ENCODE measurements at regions not wholly inside any gene's neighbourhood (a gene's known extent, or its start where the extent isn't known, plus 50 kb on each side); places are given as distances from the start of the nearest gene placed in this dataset.
A peak's percentile ranks its signal among the peaks of the same experiment; 100 is the strongest.
"Not testable (repeated sequence)": the region's sequence is repeated elsewhere in the genome, so short reads cannot be mapped to it uniquely, and the experiment has no call there.

DNA sequence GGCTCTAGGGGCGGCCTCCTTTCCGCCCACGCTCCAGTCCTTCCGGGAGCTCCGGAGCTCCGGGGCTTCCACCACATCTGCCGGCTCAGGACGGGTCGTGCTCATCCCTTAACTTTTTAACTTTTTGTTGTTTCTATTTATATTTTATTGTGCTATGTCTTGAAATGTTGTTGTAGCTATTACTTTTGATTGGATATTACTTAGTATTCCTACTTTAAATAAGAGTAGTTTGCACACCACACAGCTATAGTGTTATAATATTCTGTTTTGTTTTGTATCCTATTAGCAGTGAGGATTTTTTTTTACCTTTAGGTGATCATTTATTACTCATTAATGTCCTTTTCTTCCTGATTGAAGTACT is 1612.9 kb downstream of the SPATA31A7 start:
- peak overlapping the region; percentile 18 to 79 (median 68) for H3K4me3 Mint-ChIP-seq
- H3K27me3 Mint-ChIP-seq, result peaks cover 48 to 64% (median 57%) of the 10 kb centered on the region in 5 donors
- H3K9me3 Mint-ChIP-seq, result peaks cover 0 to 22% (median 9%) of the 10 kb centered on the region in 11 donors
- ATAC-seq; intact Hi-C loops (cut with micrococcal nuclease); H3K9me3 ChIP-seq (ENCODE audit: control insufficient read depth in 2 of 3, low read length in 3 of 3); POLR2A ChIA-PET; H3K27ac ChIP-seq (ENCODE audit: low read depth, low read length); DNase-seq; H3K36me3 ChIP-seq (ENCODE audit: control insufficient read depth in 2 of 3, insufficient read depth in 3 of 3, low read length in 3 of 3); CTCF ChIA-PET: not testable (repeated sequence)
- Histone ChIP-seq H3K4me3 (ENCODE audit: low read length) (peak overlapping the region; percentile 50), H3K4me1 (ENCODE audit: control insufficient read depth in 2 of 2, insufficient read depth in 2 of 2, low read length in 2 of 2) (peaks cover 3 to 14% of the 10 kb centered on the region in 2 donors), H3K27me3 (ENCODE audit: control insufficient read depth in 2 of 2, insufficient read depth in 2 of 2, low read length in 2 of 2) (peaks cover 0 to 15% of the 10 kb centered on the region in 2 donors)
- peaks cover 0 to 17% (median 0%) of the 10 kb centered on the region in 5 donors for H3K36me3 Mint-ChIP-seq
- H3K4me1 Mint-ChIP-seq, result peaks cover 28 to 41% (median 33%) of the 10 kb centered on the region in 7 donors
- peak overlapping the region in 1 of 9 donors; percentile 79 for H3K27ac Mint-ChIP-seq

DNA sequence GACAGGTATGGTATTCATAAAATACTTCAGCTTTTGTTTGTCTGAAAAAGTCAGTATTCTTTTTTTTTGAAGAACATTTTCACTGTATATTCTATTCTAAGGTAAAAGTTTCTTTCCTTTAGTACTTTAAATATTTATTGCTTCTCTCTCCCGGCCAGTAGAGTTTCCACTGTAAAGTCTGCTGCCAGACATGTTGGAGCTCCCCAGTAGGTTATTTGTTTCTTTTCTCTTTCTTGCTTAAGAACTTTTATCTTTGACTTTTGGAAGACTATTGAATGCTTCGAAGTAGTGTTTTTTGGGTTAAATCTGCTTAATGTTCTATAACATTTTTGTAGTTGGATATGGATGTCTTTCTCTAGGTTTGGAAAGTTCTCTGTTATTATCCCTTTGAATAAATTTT is 1613.3 kb downstream of the SPATA31A7 start:
- intact Hi-C loops (cut with micrococcal nuclease); CTCF ChIA-PET: not testable (repeated sequence)

DNA sequence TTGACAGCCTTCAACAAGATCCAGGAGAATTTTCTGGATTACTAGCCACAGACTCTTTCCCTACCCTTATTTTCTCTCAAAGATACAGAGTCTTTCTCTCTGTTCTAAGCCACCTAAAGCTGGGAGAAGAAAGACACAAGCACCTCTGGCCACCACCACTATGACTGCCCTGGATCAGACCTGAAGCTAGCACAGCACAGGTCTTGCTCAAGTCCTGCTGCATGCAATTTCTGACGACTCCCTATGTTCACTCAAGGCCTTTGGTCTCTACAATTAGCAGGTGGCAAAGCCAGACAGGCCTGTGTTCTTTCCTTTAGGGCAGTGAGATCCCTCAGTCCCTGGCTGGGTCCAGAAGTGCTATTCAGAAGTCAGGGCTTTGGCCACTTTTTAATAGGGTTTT is 1614.5 kb downstream of the SPATA31A7 start:
- H3K4me3 Mint-ChIP-seq; ATAC-seq; intact Hi-C loops (cut with micrococcal nuclease); H3K4me1 ChIP-seq (ENCODE audit: control insufficient read depth in 2 of 2, insufficient read depth in 2 of 2, low read length in 2 of 2); H3K4me3 ChIP-seq (ENCODE audit: low read length); CTCF ChIA-PET; H3K36me3 ChIP-seq (ENCODE audit: control insufficient read depth in 2 of 3, insufficient read depth in 3 of 3, low read length in 3 of 3); H3K27ac ChIP-seq (ENCODE audit: low read depth, low read length); H3K9me3 ChIP-seq (ENCODE audit: control insufficient read depth in 2 of 3, low read length in 3 of 3); H3K27ac Mint-ChIP-seq; POLR2A ChIA-PET: not testable (repeated sequence)
- Mint-ChIP-seq H3K4me1 (peaks cover 24 to 34% (median 27%) of the 10 kb centered on the region in 7 donors), H3K27me3 (peaks cover 52 to 69% (median 58%) of the 10 kb centered on the region in 5 donors), H3K36me3 (peaks cover 0 to 14% (median 5%) of the 10 kb centered on the region in 5 donors), H3K9me3 (peaks cover 0 to 31% (median 9%) of the 10 kb centered on the region in 11 donors)
- H3K27me3 ChIP-seq (ENCODE audit: control insufficient read depth in 2 of 2, insufficient read depth in 2 of 2, low read length in 2 of 2), result peaks cover 0 to 13% of the 10 kb centered on the region in 2 donors
- peak in 1 of 9 donors; percentile 10 for DNase-seq

More for the DNA sequence above, 1613.3 kb downstream of the SPATA31A7 start:
- ATAC-seq; DNase-seq; H3K9me3 ChIP-seq (ENCODE audit: control insufficient read depth in 2 of 3, low read length in 3 of 3); H3K36me3 ChIP-seq (ENCODE audit: control insufficient read depth in 2 of 3, insufficient read depth in 3 of 3, low read length in 3 of 3); H3K4me3 ChIP-seq (ENCODE audit: low read length); POLR2A ChIA-PET; H3K27ac ChIP-seq (ENCODE audit: low read depth, low read length): not testable (repeated sequence)
- peaks cover 0 to 17% (median 2%) of the 10 kb centered on the region in 5 donors for H3K36me3 Mint-ChIP-seq
- peaks cover 3 to 14% of the 10 kb centered on the region in 2 donors for H3K4me1 ChIP-seq (ENCODE audit: control insufficient read depth in 2 of 2, insufficient read depth in 2 of 2, low read length in 2 of 2)
- H3K4me3 Mint-ChIP-seq, result peak overlapping the region; percentile 0 to 79 (median 58)
- H3K4me1 Mint-ChIP-seq, result peaks cover 28 to 41% (median 33%) of the 10 kb centered on the region in 7 donors
- peaks cover 51 to 68% (median 60%) of the 10 kb centered on the region in 5 donors for H3K27me3 Mint-ChIP-seq
- peak overlapping the region in 1 of 9 donors; percentile 2 for H3K27ac Mint-ChIP-seq
- H3K9me3 Mint-ChIP-seq, result peaks cover 0 to 25% (median 9%) of the 10 kb centered on the region in 11 donors
- H3K27me3 ChIP-seq (ENCODE audit: control insufficient read depth in 2 of 2, insufficient read depth in 2 of 2, low read length in 2 of 2), result peaks cover 0 to 15% of the 10 kb centered on the region in 2 donors

DNA sequence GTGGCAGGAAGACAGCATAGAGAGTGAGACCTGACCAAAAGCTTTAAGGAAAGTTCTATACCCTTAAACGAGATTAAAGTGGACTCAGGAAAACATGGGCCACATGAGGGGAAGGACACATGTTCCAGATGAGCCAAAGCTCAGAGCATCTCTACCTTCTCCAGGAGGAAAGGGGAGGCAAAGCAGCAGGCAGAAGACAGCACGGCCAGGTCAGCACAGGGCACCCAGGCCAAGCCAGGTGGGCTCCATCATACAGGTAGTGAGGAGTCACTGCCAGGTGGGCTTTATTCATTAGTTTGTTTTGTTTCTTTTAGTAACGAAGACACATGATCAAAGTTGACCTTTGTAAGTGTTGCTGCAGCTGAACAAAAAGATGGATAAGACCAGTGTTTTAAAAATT is 1617.6 kb downstream of the SPATA31A7 start:
- H3K4me1 ChIP-seq (ENCODE audit: control insufficient read depth in 2 of 2, insufficient read depth in 2 of 2, low read length in 2 of 2); H3K27ac Mint-ChIP-seq; H3K36me3 ChIP-seq (ENCODE audit: control insufficient read depth in 2 of 3, insufficient read depth in 3 of 3, low read length in 3 of 3); POLR2A ChIA-PET; CTCF ChIA-PET; H3K4me3 ChIP-seq (ENCODE audit: low read length); intact Hi-C loops (cut with micrococcal nuclease); ATAC-seq; DNase-seq; H3K4me3 Mint-ChIP-seq; H3K36me3 Mint-ChIP-seq; H3K4me1 Mint-ChIP-seq; H3K9me3 ChIP-seq (ENCODE audit: control insufficient read depth in 2 of 3, low read length in 3 of 3); H3K27me3 ChIP-seq (ENCODE audit: control insufficient read depth in 2 of 2, insufficient read depth in 2 of 2, low read length in 2 of 2); H3K27ac ChIP-seq (ENCODE audit: low read depth, low read length): not testable (repeated sequence)
- peaks cover 41 to 54% (median 45%) of the 10 kb centered on the region in 5 donors for H3K27me3 Mint-ChIP-seq
- H3K9me3 Mint-ChIP-seq, result peaks cover 0 to 29% (median 5%) of the 10 kb centered on the region in 11 donors

DNA sequence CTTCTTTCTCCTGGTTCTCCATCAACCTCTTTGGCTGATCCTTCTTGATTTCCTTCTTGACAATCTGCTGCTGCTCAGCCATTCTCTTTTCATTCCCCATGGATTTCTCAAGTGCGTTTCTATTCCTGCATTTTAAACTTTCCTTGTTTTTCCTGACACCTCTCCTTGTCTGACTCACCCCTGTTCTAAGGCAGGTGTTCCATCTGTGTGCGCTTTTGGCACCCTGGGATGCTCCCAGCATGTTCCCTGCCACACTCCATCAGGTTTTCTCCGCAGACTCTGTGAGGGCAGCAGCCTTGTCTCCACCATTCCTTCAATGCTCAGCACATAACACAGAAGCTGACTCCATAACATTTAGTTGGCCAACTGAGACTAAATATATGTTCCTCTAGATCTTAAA is 1618.2 kb downstream of the SPATA31A7 start:
- H3K27ac ChIP-seq (ENCODE audit: low read depth, low read length); POLR2A ChIA-PET; H3K4me1 Mint-ChIP-seq; ATAC-seq; intact Hi-C loops (cut with micrococcal nuclease); H3K27ac Mint-ChIP-seq; H3K36me3 Mint-ChIP-seq; H3K27me3 ChIP-seq (ENCODE audit: control insufficient read depth in 2 of 2, insufficient read depth in 2 of 2, low read length in 2 of 2); H3K4me3 Mint-ChIP-seq; CTCF ChIA-PET; H3K4me1 ChIP-seq (ENCODE audit: control insufficient read depth in 2 of 2, insufficient read depth in 2 of 2, low read length in 2 of 2); H3K9me3 ChIP-seq (ENCODE audit: control insufficient read depth in 2 of 3, low read length in 3 of 3); H3K4me3 ChIP-seq (ENCODE audit: low read length); DNase-seq; H3K36me3 ChIP-seq (ENCODE audit: control insufficient read depth in 2 of 3, insufficient read depth in 3 of 3, low read length in 3 of 3): not testable (repeated sequence)
- peaks cover 36 to 55% (median 40%) of the 10 kb centered on the region in 5 donors for H3K27me3 Mint-ChIP-seq
- H3K9me3 Mint-ChIP-seq, result peaks cover 0 to 29% (median 5%) of the 10 kb centered on the region in 11 donors

DNA sequence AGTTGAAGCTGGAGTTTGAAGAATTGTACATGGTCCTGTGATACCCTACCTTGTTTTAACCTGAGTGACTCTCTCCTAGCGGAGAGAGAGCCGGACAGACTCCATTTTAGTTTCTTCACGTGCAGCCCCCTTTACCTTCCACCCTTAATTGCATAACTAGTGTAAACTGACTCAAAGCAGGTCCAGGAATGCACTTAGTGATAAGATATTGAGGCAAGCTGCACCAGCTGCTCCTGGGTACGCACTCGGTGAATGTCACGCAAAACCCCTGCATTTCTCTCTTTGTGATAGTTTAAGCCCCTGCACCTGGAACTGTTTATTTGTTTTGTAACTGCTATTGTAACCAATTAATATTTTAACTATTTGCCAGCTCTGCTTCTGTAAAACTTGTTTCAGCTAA is 1620.5 kb downstream of the SPATA31A7 start:
- H3K9me3 Mint-ChIP-seq, result peaks cover 0 to 23% (median 5%) of the 10 kb centered on the region in 11 donors
- H3K4me3 Mint-ChIP-seq; DNase-seq; H3K27ac Mint-ChIP-seq; H3K4me1 Mint-ChIP-seq; H3K36me3 ChIP-seq (ENCODE audit: control insufficient read depth in 2 of 3, insufficient read depth in 3 of 3, low read length in 3 of 3); H3K4me3 ChIP-seq (ENCODE audit: low read length); ATAC-seq; CTCF ChIA-PET; H3K27me3 ChIP-seq (ENCODE audit: control insufficient read depth in 2 of 2, insufficient read depth in 2 of 2, low read length in 2 of 2); H3K9me3 ChIP-seq (ENCODE audit: control insufficient read depth in 2 of 3, low read length in 3 of 3); H3K4me1 ChIP-seq (ENCODE audit: control insufficient read depth in 2 of 2, insufficient read depth in 2 of 2, low read length in 2 of 2); POLR2A ChIA-PET; intact Hi-C loops (cut with micrococcal nuclease); H3K27ac ChIP-seq (ENCODE audit: low read depth, low read length): not testable (repeated sequence)
- H3K36me3 Mint-ChIP-seq, result peaks cover 0 to 10% (median 3%) of the 10 kb centered on the region in 5 donors
- H3K27me3 Mint-ChIP-seq, result peaks cover 32 to 50% (median 38%) of the 10 kb centered on the region in 5 donors

DNA sequence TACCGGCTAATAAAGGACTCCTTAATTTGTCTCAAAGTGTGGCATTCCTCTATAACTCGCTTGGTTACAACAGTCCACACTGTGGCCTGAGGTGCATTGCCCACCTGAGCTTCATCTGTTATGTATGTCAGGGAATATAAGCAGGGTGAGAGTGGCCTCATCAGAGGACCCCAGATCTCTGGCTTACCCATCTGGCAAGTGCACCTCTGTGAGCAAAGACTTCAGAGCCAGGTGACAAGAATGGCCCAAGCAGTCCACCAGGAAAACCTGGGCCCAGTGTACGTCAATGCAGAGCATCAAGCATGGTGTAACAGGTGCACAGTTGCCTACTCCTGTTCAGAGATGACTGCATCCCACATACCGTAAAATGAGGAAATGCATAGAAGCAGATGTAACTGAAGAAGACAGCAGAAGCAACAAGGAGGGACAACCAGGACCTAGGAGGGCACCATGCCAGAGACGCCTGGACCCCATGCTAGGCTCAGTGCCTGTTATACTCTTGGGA is 1621.0 kb downstream of the SPATA31A7 start:
- peaks cover 28 to 46% (median 36%) of the 10 kb centered on the region in 5 donors for H3K27me3 Mint-ChIP-seq
- POLR2A ChIA-PET, result not testable (repeated sequence)

More for the DNA sequence above, 1621.0 kb downstream of the SPATA31A7 start:
- H3K36me3 Mint-ChIP-seq; H3K36me3 ChIP-seq (ENCODE audit: control insufficient read depth in 2 of 3, insufficient read depth in 3 of 3, low read length in 3 of 3); intact Hi-C loops (cut with micrococcal nuclease); H3K9me3 ChIP-seq (ENCODE audit: control insufficient read depth in 2 of 3, low read length in 3 of 3); H3K4me1 Mint-ChIP-seq; CTCF ChIA-PET; H3K4me3 ChIP-seq (ENCODE audit: low read length); H3K4me1 ChIP-seq (ENCODE audit: control insufficient read depth in 2 of 2, insufficient read depth in 2 of 2, low read length in 2 of 2); DNase-seq; H3K27me3 ChIP-seq (ENCODE audit: control insufficient read depth in 2 of 2, insufficient read depth in 2 of 2, low read length in 2 of 2); H3K4me3 Mint-ChIP-seq; ATAC-seq; H3K27ac ChIP-seq (ENCODE audit: low read depth, low read length); H3K27ac Mint-ChIP-seq: not testable (repeated sequence)
- peaks cover 0 to 19% (median 4%) of the 10 kb centered on the region in 11 donors for H3K9me3 Mint-ChIP-seq
